GM12864 (cell line): ENCODE measurements at regions not wholly inside any gene's neighbourhood (a gene's known extent, or its start where the extent isn't known, plus 50 kb on each side); places are given as distances from the start of the nearest gene placed in this dataset.

Source experiments
- DNase-seq: peaks from one replicate; pipeline ENCODE4 v3.0.0-alpha.2; 2011; ENCODE audit warnings: low read depth
- H3K4me3 ChIP-seq: 2 replicates; pipeline ENCODE4 v1.5.1; 2011; ENCODE audit warnings: mild to moderate bottlenecking, low read depth, low read length, control low read depth
- CTCF ChIP-seq: IDR thresholded peaks from 2 replicates; pipeline ENCODE4 v1.5.1; 2011; ENCODE audit warnings: low read depth, mild to moderate bottlenecking, moderate library complexity, low read length, control low read depth, inconsistent platforms; ENCODE audit errors: missing control alignments

DNA sequence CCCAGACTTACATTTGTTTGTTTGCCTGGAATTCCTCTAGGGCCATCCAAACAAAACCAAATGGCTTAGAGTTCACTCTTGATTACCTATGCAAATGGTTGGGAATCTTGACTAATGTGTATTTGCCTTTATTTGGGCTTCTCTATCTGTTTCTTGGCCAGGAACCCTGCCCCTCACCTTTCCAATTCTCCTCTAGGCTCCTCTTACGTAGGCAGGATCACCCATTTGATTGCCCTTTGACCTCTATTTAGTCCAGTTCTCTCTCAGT lies 123.0 kb upstream of the DYRK2 start:
- no peak for TF ChIP-seq CTCF
- DNase-seq, result no peak
- no peak overlapping the region for H3K4me3 ChIP-seq

- H3K4me3 ChIP-seq, result no peak overlapping the region
- no peak for TF ChIP-seq CTCF
- DNase-seq, result no peak
Observed at GRCh38 chr12:67526129-67526528, 122.4 kb upstream of the DYRK2 start.

DNA sequence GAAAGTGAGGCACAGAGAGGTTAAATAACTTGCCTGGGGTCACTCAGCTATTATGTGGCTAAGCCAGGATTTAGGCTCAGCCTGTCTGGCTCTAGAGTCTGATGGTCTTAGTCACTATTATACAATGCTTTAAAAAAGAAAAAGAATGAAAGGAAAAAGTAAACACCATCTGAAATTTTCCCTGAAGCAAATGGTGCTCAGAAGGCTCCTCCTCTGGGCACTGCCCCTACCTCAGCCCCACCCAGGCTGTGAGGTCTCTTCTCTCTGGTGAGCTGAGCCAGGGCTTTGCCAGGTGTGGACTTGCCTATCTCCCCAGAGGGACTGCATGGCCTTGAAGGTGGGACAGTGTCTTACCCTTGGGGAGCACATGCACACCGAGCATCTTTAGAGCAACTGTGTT lies 117.5 kb upstream of the DYRK2 start:
- no peak for TF ChIP-seq CTCF
- H3K4me3 ChIP-seq, result no peak overlapping the region
- DNase-seq, result no peak

DNA sequence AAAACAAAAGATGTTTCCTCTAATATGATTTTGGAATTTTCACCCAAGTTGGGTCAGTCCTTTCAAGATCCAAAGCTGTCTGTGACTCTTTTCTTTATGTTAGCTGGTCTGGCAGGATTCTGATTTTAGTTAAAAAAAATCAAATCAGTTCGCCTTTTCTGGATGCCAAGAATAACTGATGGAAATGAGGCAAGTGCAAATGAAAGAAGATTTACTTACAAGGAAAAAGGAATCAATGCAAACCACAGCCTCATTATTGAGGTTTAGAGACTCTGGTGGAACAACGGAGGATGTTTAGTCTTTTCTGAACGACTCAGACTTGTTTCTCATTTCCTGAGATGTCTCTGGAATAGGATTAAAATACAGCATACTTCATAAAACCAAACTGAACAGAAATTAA lies 117.0 kb upstream of the DYRK2 start:
- TF ChIP-seq CTCF, result no peak
- DNase-seq, result no peak
- H3K4me3 ChIP-seq, result no peak overlapping the region

GRCh38 chr12:67533159-67533558 lies 115.4 kb upstream of the DYRK2 start:
- TF ChIP-seq CTCF, result no peak
- H3K4me3 ChIP-seq, result no peak overlapping the region
- no peak for DNase-seq

GRCh38 chr12:67534046-67534445 lies 114.5 kb upstream of the DYRK2 start:
- H3K4me3 ChIP-seq, result no peak overlapping the region
- DNase-seq, result no peak
- TF ChIP-seq CTCF, result no peak

- no peak overlapping the region for H3K4me3 ChIP-seq
- no peak for DNase-seq
- no peak for TF ChIP-seq CTCF
Observed at GRCh38 chr12:67534681-67535080, 113.9 kb upstream of the DYRK2 start.
